DOHH2 (cell line): ENCODE measurements at regions not wholly inside any gene's neighbourhood (a gene's known extent, or its start where the extent isn't known, plus 50 kb on each side); places are given as distances from the start of the nearest gene placed in this dataset.

ENCODE experiments used
- H3F3A ChIP-seq: fragments of 200-600 bp; sonication (generic), shearing (Covaris generic); 2 replicates; pipeline ENCODE4 v1.6.0; 2016; ENCODE audit warnings: antibody characterized with exemption, mild to moderate bottlenecking; ENCODE audit not compliant: control insufficient read depth, insufficient read depth
- H3K27ac ChIP-seq: fragments of 200-600 bp; sonication (generic); 2 replicates; pipeline ENCODE4 v1.5.1; 2014; ENCODE audit warnings: low read depth, mild to moderate bottlenecking, low read length, moderate library complexity
- H3K27me3 ChIP-seq: fragments of 200-600 bp; sonication (generic); 2 replicates; pipeline ENCODE4 v1.6.1; 2014; ENCODE audit warnings: mild to moderate bottlenecking, low read length, mixed read lengths; ENCODE audit not compliant: control insufficient read depth
- H3K36me3 ChIP-seq: fragments of 200-600 bp; sonication (generic); 2 replicates; pipeline ENCODE4 v1.6.1; 2014; ENCODE audit warnings: mild to moderate bottlenecking, low read length, moderate library complexity, mixed read lengths; ENCODE audit not compliant: control insufficient read depth
- H3K4me1 ChIP-seq: fragments of 200-600 bp; sonication (generic); 2 replicates; pipeline ENCODE4 v1.6.1; 2014; ENCODE audit warnings: mild to moderate bottlenecking, low read length, mixed read lengths; ENCODE audit not compliant: control insufficient read depth
- H3K4me2 ChIP-seq: fragments of 200-600 bp; sonication (generic); 2 replicates; pipeline ENCODE4 v1.6.0; 2014; ENCODE audit warnings: mild to moderate bottlenecking, low read length, moderate library complexity
- H3K4me3 ChIP-seq: fragments of 200-600 bp; sonication (generic); 2 replicates; pipeline ENCODE4 v1.5.1; 2014; ENCODE audit warnings: mild to moderate bottlenecking, low read length, mixed read lengths
- H3K79me2 ChIP-seq: fragments of 200-600 bp; sonication (generic); 2 replicates; pipeline ENCODE4 v1.6.1; 2014; ENCODE audit warnings: mild to moderate bottlenecking, low read length, mixed read lengths; ENCODE audit not compliant: control insufficient read depth
- H3K9me2 ChIP-seq: fragments of 200-600 bp; sonication (generic); replicated peaks from 2 replicates; pipeline ENCODE4 v1.6.1; 2014; ENCODE audit warnings: mild to moderate bottlenecking, low read length, mixed read lengths; ENCODE audit not compliant: control insufficient read depth
- H3K9me3 ChIP-seq: fragments of 200-600 bp; sonication (generic); 2 replicates; pipeline ENCODE4 v1.6.1; 2014; ENCODE audit warnings: antibody characterized with exemption, low read length, mixed read lengths; ENCODE audit not compliant: control insufficient read depth, insufficient read depth
- H4K20me1 ChIP-seq: fragments of 200-600 bp; sonication (generic); 2 replicates; pipeline ENCODE4 v1.6.0; 2014; ENCODE audit warnings: low read depth, mild to moderate bottlenecking, antibody characterized with exemption, low read length, moderate library complexity; ENCODE audit not compliant: control insufficient read depth, insufficient read depth
- EZH2phosphoT487 ChIP-seq: fragments of 200-600 bp; sonication (generic); IDR thresholded peaks from 2 replicates; pipeline ENCODE4 v1.6.1; 2017; ENCODE audit warnings: borderline replicate concordance, mild to moderate bottlenecking, antibody characterized with exemption, low read length, moderate library complexity, mixed read lengths
- TF ChIP-seq, protein P1 (sequence below): fragments of 200-600 bp; sonication (generic); IDR thresholded peaks from one replicate; pipeline ENCODE4 v1.5.1; 2014; ENCODE audit warnings: antibody characterized with exemption, mild to moderate bottlenecking, low read depth, low read length; ENCODE audit not compliant: poor library complexity, severe bottlenecking

- no peaks in the 10 kb centered on the region for H4K20me1 ChIP-seq
- H3K9me2 ChIP-seq, result no peaks in the 10 kb centered on the region
- no peaks in the 10 kb centered on the region for H3F3A ChIP-seq
- H3K4me2 ChIP-seq, result no peak overlapping the region
- TF ChIP-seq, protein P1, sequence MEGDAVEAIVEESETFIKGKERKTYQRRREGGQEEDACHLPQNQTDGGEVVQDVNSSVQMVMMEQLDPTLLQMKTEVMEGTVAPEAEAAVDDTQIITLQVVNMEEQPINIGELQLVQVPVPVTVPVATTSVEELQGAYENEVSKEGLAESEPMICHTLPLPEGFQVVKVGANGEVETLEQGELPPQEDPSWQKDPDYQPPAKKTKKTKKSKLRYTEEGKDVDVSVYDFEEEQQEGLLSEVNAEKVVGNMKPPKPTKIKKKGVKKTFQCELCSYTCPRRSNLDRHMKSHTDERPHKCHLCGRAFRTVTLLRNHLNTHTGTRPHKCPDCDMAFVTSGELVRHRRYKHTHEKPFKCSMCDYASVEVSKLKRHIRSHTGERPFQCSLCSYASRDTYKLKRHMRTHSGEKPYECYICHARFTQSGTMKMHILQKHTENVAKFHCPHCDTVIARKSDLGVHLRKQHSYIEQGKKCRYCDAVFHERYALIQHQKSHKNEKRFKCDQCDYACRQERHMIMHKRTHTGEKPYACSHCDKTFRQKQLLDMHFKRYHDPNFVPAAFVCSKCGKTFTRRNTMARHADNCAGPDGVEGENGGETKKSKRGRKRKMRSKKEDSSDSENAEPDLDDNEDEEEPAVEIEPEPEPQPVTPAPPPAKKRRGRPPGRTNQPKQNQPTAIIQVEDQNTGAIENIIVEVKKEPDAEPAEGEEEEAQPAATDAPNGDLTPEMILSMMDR, result no peak
- TF ChIP-seq EZH2phosphoT487, result no peak
- H3K9me3 ChIP-seq, result no peaks in the 10 kb centered on the region
- H3K4me1 ChIP-seq, result no peaks in the 10 kb centered on the region
- H3K27ac ChIP-seq, result no peak overlapping the region
- no peak overlapping the region for H3K4me3 ChIP-seq
- no peaks in the 10 kb centered on the region for H3K27me3 ChIP-seq
- H3K79me2 ChIP-seq, result no peaks in the 10 kb centered on the region
- no peaks in the 10 kb centered on the region for H3K36me3 ChIP-seq
Measured at GRCh38 chr5:168011096-168011495, 280.3 kb upstream of the WWC1 start.

GRCh38 chr5:168012006-168012405, 279.4 kb upstream of the WWC1 start:
- no peak overlapping the region for H3K4me3 ChIP-seq
- H3K79me2 ChIP-seq, result no peaks in the 10 kb centered on the region
- no peaks in the 10 kb centered on the region for H3K36me3 ChIP-seq
- H3K27me3 ChIP-seq, result no peaks in the 10 kb centered on the region
- no peaks in the 10 kb centered on the region for H4K20me1 ChIP-seq
- H3K4me2 ChIP-seq, result no peak overlapping the region
- no peaks in the 10 kb centered on the region for H3K9me2 ChIP-seq
- no peak overlapping the region for H3K27ac ChIP-seq
- H3K9me3 ChIP-seq, result no peaks in the 10 kb centered on the region
- TF ChIP-seq EZH2phosphoT487, result no peak
- TF ChIP-seq, protein P1, result no peak
- no peaks in the 10 kb centered on the region for H3F3A ChIP-seq
- H3K4me1 ChIP-seq, result no peaks in the 10 kb centered on the region

- no peaks in the 10 kb centered on the region for H3K9me2 ChIP-seq
- no peaks in the 10 kb centered on the region for H3K79me2 ChIP-seq
- no peak overlapping the region for H3K27ac ChIP-seq
- H4K20me1 ChIP-seq, result no peaks in the 10 kb centered on the region
- no peaks in the 10 kb centered on the region for H3K27me3 ChIP-seq
- no peaks in the 10 kb centered on the region for H3K9me3 ChIP-seq
- no peak overlapping the region for H3K4me2 ChIP-seq
- H3K4me3 ChIP-seq, result no peak overlapping the region
- no peaks in the 10 kb centered on the region for H3F3A ChIP-seq
- no peaks in the 10 kb centered on the region for H3K4me1 ChIP-seq
- no peaks in the 10 kb centered on the region for H3K36me3 ChIP-seq
- TF ChIP-seq, protein P1, result no peak
- TF ChIP-seq EZH2phosphoT487, result no peak
Measured at GRCh38 chr5:168013546-168013945, 277.9 kb upstream of the WWC1 start.
